Erythroblast (primary cell): ENCODE measurements at regions not wholly inside any gene's neighbourhood (a gene's known extent, or its start where the extent isn't known, plus 50 kb on each side); places are given as distances from the start of the nearest gene placed in this dataset.
"Not testable (repeated sequence)": the region's sequence is repeated elsewhere in the genome, so short reads cannot be mapped to it uniquely, and the experiment has no call there.

Source experiments
- DNase-seq, 2 experiments: peaks; one replicate each; lab custom pipeline; 2025; lab: John Stamatoyannopoulos, UW
- GATA1 ChIP-seq: IDR thresholded peaks from 2 replicates; pipeline ENCODE4 v1.6.1; 2011; ENCODE audit warnings: low read depth, mild to moderate bottlenecking, control low read depth, low read length, moderate library complexity
- POLR2A ChIP-seq: IDR thresholded peaks from 2 replicates; pipeline ENCODE4 v1.6.1; 2011; ENCODE audit warnings: mild to moderate bottlenecking, low read length

DNA sequence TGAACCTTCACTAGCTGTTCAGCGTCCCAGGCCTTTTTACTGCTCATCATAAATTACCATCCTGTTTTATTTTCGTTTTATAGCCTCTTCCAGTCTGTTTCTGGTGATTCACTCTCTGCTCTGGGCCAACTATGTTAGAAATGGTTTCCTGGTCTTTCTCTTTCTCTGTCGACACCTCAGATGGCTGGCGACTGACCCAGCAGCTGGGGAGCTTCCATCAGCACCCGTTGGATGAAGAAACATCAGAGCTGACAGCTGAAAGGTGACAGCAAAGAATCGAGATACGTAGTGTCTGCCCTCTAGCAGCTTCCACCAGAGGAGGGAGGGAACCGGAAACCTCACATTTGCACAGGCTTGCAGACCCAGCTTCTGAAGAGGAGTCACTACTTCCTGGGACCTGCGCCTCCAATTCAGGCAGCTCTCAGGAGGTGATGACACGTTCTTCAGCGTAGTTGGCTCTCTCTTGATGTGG lies 82.9 kb upstream of the MLN start:
- no peak for DNase-seq
- TF ChIP-seq POLR2A (no peak), GATA1 (no peak)

DNA sequence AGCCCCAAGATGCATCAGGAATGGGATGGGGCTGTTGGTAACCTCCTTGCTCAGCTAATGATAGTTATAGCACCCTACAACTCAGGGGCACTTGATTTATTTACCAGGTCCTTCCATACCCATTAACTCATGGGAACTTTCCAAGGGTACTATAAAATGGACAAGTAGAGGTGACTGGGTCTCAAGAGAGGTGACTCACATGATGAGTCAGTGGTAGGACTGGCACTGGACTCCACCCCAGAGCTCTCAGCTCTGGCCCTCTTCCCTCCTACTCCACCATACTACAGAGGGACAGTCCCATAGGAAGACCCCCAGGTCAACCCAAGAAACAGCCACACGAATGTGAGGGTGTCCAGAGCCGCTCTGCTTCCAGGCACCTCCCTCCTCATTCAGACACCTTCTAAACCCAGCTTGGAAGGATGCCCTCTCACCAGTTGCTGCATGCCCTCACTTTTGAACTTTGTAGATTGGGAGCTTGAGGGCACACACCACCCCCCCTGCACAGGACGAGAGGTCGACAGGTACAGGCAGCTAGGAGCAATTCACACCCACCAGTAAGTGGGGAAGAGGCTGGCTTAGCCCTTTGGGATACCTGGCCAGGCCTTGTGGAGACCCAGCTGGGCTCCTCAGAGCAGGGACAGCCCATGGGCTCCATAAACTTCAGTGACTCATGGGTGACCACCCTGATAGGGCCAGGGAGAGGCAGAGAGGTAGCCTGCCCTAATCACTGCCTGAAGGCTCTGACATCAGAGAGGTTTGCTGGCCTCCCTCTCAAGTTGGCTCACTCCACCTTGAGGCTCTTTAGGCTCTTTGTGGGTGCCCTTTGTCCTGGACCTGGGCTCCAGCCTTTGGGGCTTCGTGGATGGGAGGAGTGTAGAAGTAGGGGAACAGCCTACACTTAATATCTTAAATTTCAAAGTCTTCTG lies 81.6 kb upstream of the MLN start:
- peak in 1 of 2 experiments; percentile 33 for DNase-seq
- TF ChIP-seq GATA1 (no peak), POLR2A (no peak)

DNA sequence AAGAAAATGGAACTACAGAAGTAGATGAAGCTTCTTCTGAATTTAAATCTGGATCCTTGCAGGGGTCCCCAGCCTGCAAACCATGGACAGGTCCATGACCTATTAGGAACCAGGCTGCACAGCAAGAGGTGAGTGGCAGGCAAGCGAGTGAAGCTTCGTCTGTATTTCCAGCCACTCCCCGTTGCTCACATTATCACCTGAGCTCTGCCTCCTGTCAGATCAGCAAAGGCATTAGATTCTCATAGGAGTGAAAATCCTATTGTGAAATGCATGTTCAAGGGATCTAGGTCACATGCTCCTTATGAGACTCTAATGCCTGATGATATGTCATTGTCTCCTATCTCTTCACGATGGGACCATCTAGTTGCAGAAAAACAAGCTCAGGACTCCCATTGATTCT lies 79.8 kb upstream of the MLN start:
- DNase-seq, result not testable (repeated sequence)

DNA sequence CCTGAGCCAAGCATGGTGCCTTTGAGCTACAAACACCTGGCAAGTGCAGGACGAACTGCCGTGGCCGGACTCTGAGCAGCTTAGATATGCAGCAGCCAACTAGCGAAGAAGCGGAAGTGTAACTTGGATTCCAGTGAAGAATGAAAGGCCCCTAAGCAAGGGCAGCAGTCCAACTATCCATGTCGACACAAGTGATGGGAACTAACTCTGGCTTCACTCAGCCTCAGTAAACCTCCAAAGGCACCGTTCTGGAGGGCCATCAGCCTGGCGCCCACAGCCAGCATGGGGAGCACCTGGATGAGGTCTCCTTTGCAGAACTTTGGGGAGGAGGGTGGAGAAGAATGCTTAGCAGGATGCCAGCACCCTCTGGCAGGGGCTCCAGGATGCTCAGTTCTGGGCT lies 78.4 kb upstream of the MLN start:
- TF ChIP-seq GATA1 (no peak), POLR2A (no peak)
- DNase-seq, result no peak

DNA sequence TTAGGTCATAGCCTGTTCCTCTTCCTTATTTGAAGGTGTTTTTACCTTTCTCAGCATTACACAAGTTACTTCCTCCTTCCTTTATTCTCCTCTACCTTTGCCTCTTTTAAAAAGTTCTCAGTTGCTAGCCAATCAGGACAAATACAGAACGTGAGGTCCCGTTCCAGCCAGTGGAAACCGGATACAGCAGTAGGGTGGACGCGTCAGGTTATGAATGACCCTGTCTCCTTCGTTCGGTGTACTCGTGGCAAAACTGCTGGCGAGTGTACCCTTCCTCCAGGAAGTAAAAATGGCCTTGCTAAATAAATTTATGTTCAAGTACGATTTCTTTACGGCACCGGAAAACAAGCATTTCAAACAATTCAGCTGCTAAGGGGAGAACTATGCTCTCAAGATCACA lies 77.0 kb upstream of the MLN start:
- DNase-seq, result no peak
- TF ChIP-seq POLR2A (no peak), GATA1 (no peak)

DNA sequence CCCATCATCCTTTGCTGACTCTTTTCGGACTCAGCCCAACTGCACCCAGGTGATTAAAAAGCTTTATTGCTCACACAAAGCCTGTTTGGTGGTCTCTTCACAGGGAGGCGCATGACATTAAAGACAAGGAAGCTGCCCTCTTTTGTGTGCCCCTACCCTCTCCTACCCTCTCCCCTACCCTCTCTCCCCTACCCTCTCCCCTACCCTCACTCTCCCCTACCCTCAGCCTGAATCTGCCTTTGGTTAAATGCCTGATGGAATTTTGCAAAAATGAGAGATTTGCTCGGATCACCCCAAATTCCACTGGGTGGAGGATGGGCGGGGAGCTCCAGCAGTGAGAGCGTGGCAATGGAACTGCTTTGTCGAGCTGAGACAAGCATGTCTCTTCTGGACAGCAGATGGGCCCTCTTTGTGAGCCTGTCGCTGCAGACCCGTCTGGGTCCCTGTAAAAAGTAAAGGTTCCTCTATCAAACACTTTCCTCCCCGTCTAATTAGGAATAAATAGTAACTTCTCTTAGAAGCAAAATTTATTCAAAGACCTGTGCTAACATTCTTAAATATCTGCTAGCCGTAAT lies 76.4 kb upstream of the MLN start:
- no peak for TF ChIP-seq POLR2A
- no peak for DNase-seq

DNA sequence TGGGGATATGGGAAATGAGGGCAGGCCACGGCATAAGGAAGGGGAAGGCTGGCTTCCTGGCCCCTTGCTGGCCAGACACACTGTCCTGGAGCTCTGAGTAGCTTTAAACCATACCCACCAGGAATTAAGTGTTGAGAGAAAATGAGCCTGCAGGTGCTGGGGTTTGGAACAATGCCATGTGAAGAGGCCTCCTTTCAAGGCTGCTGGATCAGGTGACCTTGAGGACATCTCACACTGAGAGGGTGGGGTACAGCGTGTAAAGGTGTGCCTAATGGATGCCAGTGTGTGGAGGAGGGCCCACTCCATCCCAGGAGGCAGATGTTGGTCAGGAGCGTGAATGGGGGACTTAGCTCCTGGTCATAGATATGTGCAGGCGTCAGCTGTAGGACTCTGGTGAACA lies 74.8 kb upstream of the MLN start:
- TF ChIP-seq GATA1, result no peak
- TF ChIP-seq POLR2A, result no peak
- no peak for DNase-seq

DNA sequence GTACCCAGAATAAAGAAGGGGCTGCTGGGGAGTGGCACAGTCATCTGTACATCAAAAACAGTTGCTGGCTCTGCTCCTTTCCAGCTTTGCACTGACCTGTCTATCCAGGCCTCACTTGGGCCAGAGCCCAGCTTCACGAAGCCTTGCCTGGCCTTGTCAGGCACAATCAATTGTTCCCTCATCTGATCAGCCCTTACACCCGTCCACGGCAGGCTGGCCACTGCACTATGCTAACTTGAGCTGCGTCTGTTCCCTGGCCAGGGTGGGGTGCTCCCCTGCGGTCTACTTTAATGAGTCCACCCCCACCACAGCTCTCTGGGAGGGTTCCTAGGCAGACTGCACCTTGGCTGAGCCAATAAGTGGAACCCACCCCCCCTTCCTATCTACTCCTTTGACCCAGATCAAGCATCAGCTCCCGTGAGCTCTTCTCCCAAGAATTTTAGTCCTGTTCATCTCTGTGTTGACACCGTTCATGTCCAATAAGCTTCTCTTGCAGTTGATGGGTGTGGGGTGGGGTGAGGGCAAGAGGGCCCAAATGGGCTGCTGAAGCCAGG lies 74.3 kb upstream of the MLN start:
- TF ChIP-seq POLR2A (no peak), GATA1 (no peak)

DNA sequence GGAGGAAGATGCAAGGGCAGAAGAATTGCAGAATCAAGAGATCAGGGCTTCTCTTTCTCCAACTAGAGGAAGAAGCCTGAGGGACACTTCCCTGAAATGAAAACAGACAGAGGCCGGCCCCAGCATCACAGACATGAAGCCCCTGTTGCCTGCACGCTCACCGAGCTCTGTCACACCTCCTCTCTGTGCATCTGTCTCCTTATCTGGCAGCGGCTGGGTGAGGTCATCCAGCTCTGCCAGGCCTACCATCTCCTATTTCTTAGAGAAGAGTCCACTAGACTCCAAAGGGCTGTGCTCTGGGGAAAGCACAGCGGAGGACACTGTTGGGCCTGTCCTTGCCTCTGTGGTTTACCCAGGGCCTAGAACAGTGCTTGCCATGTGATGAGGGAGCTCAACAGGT lies 71.9 kb upstream of the MLN start:
- TF ChIP-seq GATA1 (no peak), POLR2A (no peak)
- DNase-seq, result peak; percentile 9 to 17

More for the DNA sequence above, 74.3 kb upstream of the MLN start:
- DNase-seq, result no peak

DNA sequence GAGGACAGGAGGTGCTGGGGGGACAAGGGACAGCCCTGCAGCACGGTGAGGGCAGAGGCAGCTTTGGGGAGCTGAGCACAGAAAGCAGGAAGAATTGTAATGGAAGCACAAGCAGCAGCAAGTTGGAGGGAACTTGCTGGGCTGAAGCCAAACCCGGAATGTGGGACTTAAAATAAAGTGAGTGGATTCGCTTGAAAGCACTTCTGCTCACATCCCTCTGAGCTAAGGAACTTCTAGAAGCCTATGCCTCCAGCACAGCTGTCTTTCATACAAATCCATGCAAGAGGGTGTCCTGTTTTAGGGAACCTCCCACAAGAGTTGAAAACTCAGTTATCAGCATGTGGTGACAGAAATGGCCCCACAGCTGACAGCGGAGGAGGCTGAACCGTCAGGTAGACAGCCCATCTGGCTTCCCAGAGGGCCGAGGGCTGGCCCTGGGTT lies 71.4 kb upstream of the MLN start:
- TF ChIP-seq POLR2A (no peak), GATA1 (no peak)
- DNase-seq, result no peak

DNA sequence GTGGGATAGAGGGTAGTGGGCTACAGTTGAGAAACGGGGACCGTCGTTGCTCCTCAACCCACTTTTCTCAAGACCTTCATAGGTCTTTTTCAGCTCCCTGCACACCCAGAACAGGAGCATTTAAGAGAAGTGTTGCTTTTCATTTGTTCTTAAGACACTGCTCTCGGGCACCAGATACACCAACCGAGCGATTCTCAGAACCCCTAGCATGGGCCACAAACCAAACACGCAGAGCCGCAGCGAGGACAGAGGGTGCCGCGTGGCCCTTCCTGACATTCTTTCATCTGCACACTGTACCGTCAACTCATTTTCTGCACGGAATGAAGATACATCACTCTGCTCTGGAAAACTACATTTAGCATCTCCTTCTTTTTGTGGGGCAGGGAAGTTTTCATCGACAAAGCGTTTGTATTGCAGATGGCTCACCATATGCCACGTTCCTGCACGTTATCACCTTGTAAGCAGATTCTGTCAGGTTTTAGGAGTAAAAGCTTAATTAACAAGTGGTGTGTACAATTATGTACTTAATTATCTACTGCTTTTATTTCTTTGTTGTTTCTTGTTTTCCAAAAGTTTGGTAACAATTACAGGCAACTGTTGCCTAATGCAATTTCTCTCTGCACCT lies 70.4 kb upstream of the MLN start:
- no peak for TF ChIP-seq POLR2A
- TF ChIP-seq GATA1, result no peak
- DNase-seq, result no peak

DNA sequence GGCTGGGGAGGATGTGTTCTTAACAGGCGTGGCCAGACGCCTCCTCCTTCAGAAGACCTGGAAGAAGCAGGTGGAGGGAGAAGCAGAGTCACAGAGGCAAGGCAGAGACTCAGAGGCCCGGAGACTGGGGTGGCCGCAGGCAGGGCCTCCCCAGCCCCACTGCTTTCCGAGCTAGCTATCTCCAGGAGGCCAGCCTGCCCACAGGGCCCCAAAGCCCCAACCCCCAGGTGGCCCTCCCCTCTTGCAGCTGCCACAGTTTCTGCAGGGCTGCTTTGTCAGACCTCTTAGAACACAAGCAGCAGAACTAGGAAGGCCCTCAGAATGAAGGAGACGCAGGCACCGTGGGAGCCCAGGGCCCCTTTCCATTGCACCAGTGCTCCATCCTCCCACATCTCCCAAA lies 69.0 kb upstream of the MLN start:
- TF ChIP-seq POLR2A, result no peak
- no peak for DNase-seq

DNA sequence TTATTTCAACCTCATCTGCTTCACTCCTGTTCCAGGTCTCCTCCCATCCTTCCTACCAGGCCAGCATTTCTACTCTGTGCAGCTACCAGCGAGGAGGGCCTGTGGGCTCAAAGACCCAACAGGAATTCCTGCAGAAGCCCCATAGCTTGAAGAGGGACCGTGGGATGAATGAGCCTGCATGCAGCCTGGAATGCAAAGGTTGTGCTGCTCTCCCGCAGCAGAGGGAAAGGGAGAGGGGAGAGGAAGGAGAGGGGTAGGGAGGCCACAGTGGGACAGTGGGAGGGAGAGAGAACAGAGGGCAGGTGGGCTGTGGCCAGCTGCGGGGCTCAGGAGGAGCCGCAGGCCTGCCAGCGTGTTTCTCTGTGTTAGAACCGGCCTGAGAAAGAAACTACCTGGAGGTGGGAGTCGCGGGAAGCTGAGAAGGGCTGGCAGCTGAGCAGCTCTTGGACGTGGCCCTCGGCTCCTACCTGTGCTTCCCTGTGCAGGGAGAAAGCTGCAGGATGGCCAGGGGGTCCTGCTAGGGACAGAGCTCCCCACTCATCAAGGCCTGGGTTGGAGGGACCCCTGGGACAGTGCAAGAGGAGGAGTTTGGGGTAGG lies 66.1 kb upstream of the MLN start:
- no peak for DNase-seq
- no peak for TF ChIP-seq GATA1
- no peak for TF ChIP-seq POLR2A

DNA sequence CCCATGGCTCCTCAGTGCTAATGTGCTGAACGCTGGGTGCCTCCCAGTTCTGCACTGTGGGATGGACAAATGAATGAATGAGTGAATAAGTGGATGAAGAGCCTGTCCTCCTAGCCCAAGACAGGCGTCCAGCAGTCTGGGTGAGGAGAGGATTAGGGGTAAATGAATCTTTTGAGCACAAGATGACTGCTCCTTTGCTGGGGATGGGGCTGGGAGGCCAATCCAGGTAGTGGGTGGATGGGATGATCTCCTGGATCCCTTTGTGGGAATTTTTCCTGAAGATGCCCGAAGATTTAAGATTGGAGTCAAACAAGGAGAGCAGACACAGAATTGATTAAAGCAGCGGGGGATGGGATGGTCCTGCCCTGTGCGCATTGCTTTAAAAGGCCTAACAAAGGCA lies 65.3 kb upstream of the MLN start:
- no peak for DNase-seq
- TF ChIP-seq GATA1 (no peak), POLR2A (no peak)
